Testis (tissue), 2 donors: ENCODE measurements at regions not wholly inside any gene's neighbourhood (a gene's known extent, or its start where the extent isn't known, plus 50 kb on each side); places are given as distances from the start of the nearest gene placed in this dataset.

Source experiments
- POLR2A ChIP-seq: fragments of 450-650 bp; IDR thresholded peaks from one replicate; pipeline ENCODE4 v1.6.1; 2017; ENCODE audit warnings: antibody characterized with exemption, mild to moderate bottlenecking, moderate library complexity
- TF ChIP-seq, protein P1 (sequence below), 3 experiments: fragments of 450-650 bp in 2 of 3; fragments of 200-600 bp in 1 of 3; sonication (generic) in 1 of 3; IDR thresholded peaks; one replicate each; pipeline ENCODE4 v1.5.1; 2016 to 2019; ENCODE audit warnings: antibody characterized with exemption in 3 of 3, mild to moderate bottlenecking in 2 of 3, moderate library complexity in 1 of 3

DNA sequence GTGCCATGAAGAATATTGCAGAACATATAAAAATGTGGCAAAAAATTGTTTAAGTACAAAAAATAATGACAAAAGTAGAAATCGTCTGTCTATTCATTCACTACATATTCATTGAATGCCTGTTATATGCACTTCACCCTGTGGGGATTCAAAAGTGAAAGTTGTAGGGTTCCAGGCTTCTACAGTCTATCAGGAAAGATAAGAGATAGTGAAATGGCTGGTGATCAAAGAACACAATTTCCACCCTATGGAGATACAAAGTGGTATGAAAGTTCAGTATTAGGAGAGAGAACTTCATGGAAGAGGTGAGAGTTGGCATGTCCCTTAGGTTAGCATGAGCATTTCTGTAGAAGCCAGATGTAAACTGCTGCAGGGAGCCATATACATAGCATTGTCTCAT, 127.0 kb upstream of the PMFBP1 start:
- TF ChIP-seq, protein P1, sequence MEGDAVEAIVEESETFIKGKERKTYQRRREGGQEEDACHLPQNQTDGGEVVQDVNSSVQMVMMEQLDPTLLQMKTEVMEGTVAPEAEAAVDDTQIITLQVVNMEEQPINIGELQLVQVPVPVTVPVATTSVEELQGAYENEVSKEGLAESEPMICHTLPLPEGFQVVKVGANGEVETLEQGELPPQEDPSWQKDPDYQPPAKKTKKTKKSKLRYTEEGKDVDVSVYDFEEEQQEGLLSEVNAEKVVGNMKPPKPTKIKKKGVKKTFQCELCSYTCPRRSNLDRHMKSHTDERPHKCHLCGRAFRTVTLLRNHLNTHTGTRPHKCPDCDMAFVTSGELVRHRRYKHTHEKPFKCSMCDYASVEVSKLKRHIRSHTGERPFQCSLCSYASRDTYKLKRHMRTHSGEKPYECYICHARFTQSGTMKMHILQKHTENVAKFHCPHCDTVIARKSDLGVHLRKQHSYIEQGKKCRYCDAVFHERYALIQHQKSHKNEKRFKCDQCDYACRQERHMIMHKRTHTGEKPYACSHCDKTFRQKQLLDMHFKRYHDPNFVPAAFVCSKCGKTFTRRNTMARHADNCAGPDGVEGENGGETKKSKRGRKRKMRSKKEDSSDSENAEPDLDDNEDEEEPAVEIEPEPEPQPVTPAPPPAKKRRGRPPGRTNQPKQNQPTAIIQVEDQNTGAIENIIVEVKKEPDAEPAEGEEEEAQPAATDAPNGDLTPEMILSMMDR (IDR thresholded peaks at IDR 0.05) = no peak
- TF ChIP-seq POLR2A = no peak
